Psoas muscle (tissue), 7 donors: ENCODE measurements at regions not wholly inside any gene's neighbourhood (a gene's known extent, or its start where the extent isn't known, plus 50 kb on each side); places are given as distances from the start of the nearest gene placed in this dataset.

ENCODE experiments used
- ATAC-seq, 4 donors: fragments of 200-7000 bp; cut with Tn5 transposase; one replicate each; pipeline ENCODE4 v1.9.1; 2020; ENCODE audit warnings: moderate library complexity in 3 of 4, mild to moderate bottlenecking in 2 of 4
- DNase-seq, 2 donors: peaks; one replicate each; pipeline ENCODE4 v3.0.0-alpha.2; 2020
- H3K27ac ChIP-seq: fragments of 200-600 bp; one replicate; pipeline ENCODE4 v1.8.0; 2022
- H3K27me3 ChIP-seq, 3 donors: fragments of 200-600 bp in 1 of 3; one replicate each; pipeline versions ENCODE4 v1.6.1 to v1.8.0; 2013 to 2022; ENCODE audit warnings: low read length in 2 of 3, mild to moderate bottlenecking in 2 of 3, moderate library complexity in 1 of 3; ENCODE audit not compliant: insufficient read depth in 3 of 3
- H3K36me3 ChIP-seq, 2 donors: fragments of 200-600 bp in 1 of 2; one replicate each; pipeline versions ENCODE4 v1.6.1 to v1.8.0; 2013 to 2022; ENCODE audit warnings: low read depth in 1 of 2, mild to moderate bottlenecking in 1 of 2, moderate library complexity in 1 of 2; ENCODE audit not compliant: insufficient read depth in 1 of 2
- H3K4me1 ChIP-seq: fragments of 200-600 bp; one replicate; pipeline ENCODE4 v1.8.0; 2022
- H3K4me3 ChIP-seq: fragments of 200-600 bp; one replicate; pipeline ENCODE4 v1.8.0; 2022; ENCODE audit warnings: mild to moderate bottlenecking
- H3K9me3 ChIP-seq: fragments of 200-600 bp; one replicate; pipeline ENCODE4 v1.8.0; 2022
- WGBS, 3 donors: extraction: QIAGEN DNeasy Blood & Tissue Kit; methylation state at CpG; one replicate each; pipeline versions ENCODE4 v1.1.6 to v1.1.7; 2013; 5-methylcytosine and 5-hydroxymethylcytosine counted together
- intact Hi-C, 2 donors: fragments of 100-400 bp; cut with DNase I; formaldehyde crosslinking; loops; one replicate each; pipeline versions ENCODE4 v1.11.0 to v1.14.2; 2022
- TF ChIP-seq, protein P1 (sequence below): fragments of 200-600 bp; IDR thresholded peaks from one replicate; pipeline ENCODE4 v1.8.0; 2022; ENCODE audit warnings: antibody characterized with exemption
- donor health status: healthy with polysubstance abuse.
- donor health status: DM: no; HTN: no; CAD: no; lungs with moderate emphysema.
- donor health status: Bipolar disorder and iron deficiency.
- donor health status: healthy.
- donor health status: DM: yes; HTN: yes; CAD: no.
- donor health status: DM: no; HTN: no; CAD: no.
- donor health status: DM: yes; HTN: yes; CAD: no.

DNA sequence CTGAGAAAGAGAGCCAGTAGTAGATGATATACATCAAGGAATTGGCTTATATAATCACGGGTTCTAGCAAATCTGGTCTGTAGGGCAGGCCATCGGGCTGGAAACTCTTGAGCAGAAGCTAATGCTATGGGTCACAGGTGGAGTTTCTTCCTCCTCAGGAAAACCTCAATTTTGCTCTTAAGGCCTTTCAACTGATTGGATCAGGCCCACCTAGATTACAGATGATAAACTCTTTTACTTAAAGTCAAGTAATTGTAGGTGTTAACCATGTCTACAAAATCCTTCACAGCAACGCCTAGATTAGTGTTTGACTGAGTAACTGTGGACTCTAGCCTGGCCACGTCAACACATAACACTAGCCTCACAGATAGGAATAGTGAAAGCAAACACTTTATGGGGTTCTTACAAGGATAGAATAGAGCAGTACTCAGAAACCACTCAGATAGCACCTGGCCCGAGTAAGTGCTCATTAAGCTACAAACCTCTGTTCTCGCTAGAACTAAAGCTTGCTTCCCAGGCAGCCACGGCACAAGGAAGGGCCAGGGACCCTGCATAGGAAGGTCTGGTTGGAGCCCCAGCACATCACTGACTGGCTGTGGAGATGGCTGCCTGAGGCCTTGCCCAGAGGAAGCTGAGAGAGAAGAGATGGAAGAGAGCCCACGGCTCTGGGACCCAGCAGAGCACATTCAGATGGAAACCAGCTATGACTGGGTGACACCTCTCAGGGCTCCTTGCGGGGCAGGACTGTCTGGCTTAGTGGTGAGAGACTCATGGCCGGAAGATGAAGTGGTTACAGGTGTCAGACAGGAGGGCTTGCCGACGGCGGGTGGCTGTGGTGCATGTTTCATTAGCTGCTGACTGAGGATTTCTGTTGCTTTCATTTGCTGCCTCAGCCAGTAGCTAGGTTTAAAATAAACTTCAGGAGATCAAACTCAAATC lies 202.5 kb upstream of the TLE3 start:
- Histone ChIP-seq H3K4me3 (no peak overlapping the region), H3K36me3 (no peaks in the 10 kb centered on the region), H3K27me3 (peaks cover 0 to 3% (median 0%) of the 10 kb centered on the region in 3 donors), H3K4me1 (no peaks in the 10 kb centered on the region), H3K27ac (no peak overlapping the region), H3K9me3 (peaks cover 7% of the 10 kb centered on the region)
- 92 to 94% (median 94%) methylated on average over 13 of the region's 13 CpGs for WGBS, 3 donors
- DNase-seq (no peak), ATAC-seq (no peak)
- intact Hi-C loops: no loop called here
- TF ChIP-seq, protein P1, sequence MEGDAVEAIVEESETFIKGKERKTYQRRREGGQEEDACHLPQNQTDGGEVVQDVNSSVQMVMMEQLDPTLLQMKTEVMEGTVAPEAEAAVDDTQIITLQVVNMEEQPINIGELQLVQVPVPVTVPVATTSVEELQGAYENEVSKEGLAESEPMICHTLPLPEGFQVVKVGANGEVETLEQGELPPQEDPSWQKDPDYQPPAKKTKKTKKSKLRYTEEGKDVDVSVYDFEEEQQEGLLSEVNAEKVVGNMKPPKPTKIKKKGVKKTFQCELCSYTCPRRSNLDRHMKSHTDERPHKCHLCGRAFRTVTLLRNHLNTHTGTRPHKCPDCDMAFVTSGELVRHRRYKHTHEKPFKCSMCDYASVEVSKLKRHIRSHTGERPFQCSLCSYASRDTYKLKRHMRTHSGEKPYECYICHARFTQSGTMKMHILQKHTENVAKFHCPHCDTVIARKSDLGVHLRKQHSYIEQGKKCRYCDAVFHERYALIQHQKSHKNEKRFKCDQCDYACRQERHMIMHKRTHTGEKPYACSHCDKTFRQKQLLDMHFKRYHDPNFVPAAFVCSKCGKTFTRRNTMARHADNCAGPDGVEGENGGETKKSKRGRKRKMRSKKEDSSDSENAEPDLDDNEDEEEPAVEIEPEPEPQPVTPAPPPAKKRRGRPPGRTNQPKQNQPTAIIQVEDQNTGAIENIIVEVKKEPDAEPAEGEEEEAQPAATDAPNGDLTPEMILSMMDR: no peak

DNA sequence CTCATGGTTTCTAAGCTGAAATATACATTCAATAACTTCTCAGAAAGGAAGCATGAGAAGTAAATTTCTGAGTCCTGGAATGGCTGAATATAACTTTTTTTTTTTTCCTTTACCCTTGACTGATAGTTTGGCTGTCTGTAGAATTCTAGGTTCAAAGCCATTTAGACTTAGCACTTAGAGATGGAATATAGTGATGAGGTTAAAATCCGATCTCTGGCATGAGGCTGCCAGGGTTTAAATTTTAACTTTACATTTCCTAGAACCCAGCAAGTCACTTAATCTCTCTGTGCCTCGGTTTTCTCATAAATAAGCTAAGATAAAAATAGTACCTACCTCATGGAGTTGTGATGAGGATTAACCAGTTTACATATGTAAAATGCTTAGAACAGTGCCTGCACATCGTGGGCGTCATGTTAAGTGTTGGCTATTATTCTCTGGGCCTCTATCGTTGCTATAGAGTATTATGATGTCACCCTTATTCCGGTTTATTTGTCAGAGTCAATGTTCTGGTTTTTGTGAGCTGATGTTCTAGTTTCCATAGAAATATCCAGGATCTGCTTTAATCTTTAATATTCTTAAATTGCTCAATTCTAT lies 199.8 kb upstream of the TLE3 start:
- intact Hi-C loops: no loop called here
- TF ChIP-seq, protein P1: no peak
- no peak for ATAC-seq
- no peak for DNase-seq
- 68 to 81% (median 71%) methylated on average over 6 of the region's 6 CpGs for WGBS, 3 donors
- Histone ChIP-seq H3K9me3 (no peaks in the 10 kb centered on the region), H3K27ac (no peak overlapping the region), H3K27me3 (peaks cover 0 to 3% (median 0%) of the 10 kb centered on the region in 3 donors), H3K36me3 (no peaks in the 10 kb centered on the region), H3K4me3 (no peak overlapping the region), H3K4me1 (no peaks in the 10 kb centered on the region)

DNA sequence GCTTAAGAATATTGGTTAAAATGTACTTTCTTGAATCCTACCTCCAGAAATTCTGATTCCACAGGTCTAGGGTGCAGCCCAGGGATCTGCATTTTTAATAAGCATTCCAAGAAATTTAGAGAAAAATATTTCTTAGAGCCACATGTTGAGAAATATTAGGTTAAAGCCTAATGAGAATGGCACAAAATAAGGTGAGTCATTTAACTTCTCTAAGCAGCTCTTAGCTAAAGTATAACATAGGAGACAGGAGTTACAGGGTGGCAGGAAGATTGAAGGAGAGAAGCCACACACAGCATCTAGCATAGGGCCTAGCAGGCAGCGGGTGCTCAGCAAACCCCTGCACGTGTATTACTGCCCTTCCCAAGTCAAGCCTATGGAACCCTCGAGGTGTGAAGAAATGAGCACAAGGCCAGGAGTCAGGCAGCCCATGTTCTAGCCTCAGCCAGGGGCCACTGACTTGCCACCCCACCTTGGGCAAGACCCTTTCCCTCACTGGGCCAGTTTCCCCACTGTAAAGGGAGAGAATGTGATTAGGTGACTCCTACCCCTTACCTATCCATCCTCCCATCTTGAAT lies 197.1 kb upstream of the TLE3 start:
- no peaks in the 10 kb centered on the region for H3K9me3 ChIP-seq
- H3K27me3 ChIP-seq: peaks cover 0 to 3% (median 0%) of the 10 kb centered on the region in 3 donors
- 92 to 98% (median 93%) methylated on average over 3 of the region's 3 CpGs for WGBS, 3 donors
- no peak for ATAC-seq
- H3K27ac ChIP-seq: no peak overlapping the region
- H3K4me1 ChIP-seq: no peaks in the 10 kb centered on the region
- H3K4me3 ChIP-seq: no peak overlapping the region
- H3K36me3 ChIP-seq: no peaks in the 10 kb centered on the region
- intact Hi-C loops: no loop called here
- DNase-seq: no peak
- TF ChIP-seq, protein P1: no peak

- Histone ChIP-seq H3K36me3 (no peaks in the 10 kb centered on the region), H3K4me3 (no peak overlapping the region), H3K9me3 (no peaks in the 10 kb centered on the region), H3K27me3 (peaks cover 0 to 3% (median 0%) of the 10 kb centered on the region in 3 donors), H3K4me1 (no peaks in the 10 kb centered on the region), H3K27ac (no peak overlapping the region)
- WGBS, 3 donors: 92 to 98% (median 96%) methylated on average over 10 of the region's 10 CpGs
- intact Hi-C loops: no loop called here
- ATAC-seq (no peak), DNase-seq (no peak)
- TF ChIP-seq, protein P1: no peak
These were observed 196.1 kb upstream of the TLE3 start for GRCh38 chr15:70293591-70294470.
